IPS-20b (cell line): ENCODE measurements at regions not wholly inside any gene's neighbourhood (a gene's known extent, or its start where the extent isn't known, plus 50 kb on each side); places are given as distances from the start of the nearest gene placed in this dataset.

Experiments
- H3K27ac ChIP-seq: one replicate; pipeline ENCODE4 v1.5.1; 2013; ENCODE audit warnings: low read length
- H3K27me3 ChIP-seq: 2 replicates; pipeline ENCODE4 v1.6.1; 2013; ENCODE audit warnings: mild to moderate bottlenecking, low read length, inconsistent platforms; ENCODE audit not compliant: insufficient read depth
- H3K36me3 ChIP-seq: 2 replicates; pipeline ENCODE4 v1.6.1; 2013; ENCODE audit warnings: low read depth, mild to moderate bottlenecking, inconsistent platforms, low read length, moderate library complexity; ENCODE audit not compliant: insufficient read depth
- H3K4me1 ChIP-seq: 2 replicates; pipeline ENCODE4 v1.6.1; 2013; ENCODE audit warnings: mild to moderate bottlenecking, control low read depth, inconsistent platforms, low read length, moderate library complexity; ENCODE audit not compliant: insufficient read depth
- H3K4me3 ChIP-seq: 2 replicates; pipeline ENCODE4 v1.5.1; 2013; ENCODE audit warnings: mild to moderate bottlenecking, low read length, inconsistent platforms
- H3K9ac ChIP-seq: 2 replicates; pipeline ENCODE4 v1.6.1; 2013; ENCODE audit warnings: low read depth, mild to moderate bottlenecking, inconsistent platforms, low read length, moderate library complexity
- H3K9me3 ChIP-seq: 2 replicates; pipeline ENCODE4 v1.6.1; 2013; ENCODE audit warnings: mild to moderate bottlenecking, low read depth, low read length, inconsistent platforms; ENCODE audit not compliant: insufficient read depth

DNA sequence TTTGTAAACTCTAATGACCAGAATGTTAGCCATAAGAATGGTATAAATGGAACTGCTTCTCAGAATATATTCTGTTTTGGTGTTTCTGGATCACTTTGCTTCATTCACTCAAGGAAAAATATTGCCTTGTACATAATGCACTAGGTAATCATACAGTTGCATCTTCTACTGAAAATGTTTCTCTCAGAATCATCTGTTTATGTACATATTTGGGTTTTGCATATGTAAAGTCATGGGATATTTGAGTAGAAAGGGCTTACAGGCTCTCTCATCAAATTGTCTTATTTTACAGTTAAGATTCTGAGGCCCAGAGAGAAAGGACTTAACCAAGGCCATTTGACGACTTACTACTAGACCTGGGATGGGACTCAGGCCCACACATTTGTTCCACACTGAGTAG is 97.8 kb upstream of the PALM2AKAP2 start:
- Histone ChIP-seq H3K4me1 (peaks cover 16% of the 10 kb centered on the region), H3K9ac (no peak overlapping the region), H3K4me3 (no peak overlapping the region), H3K27me3 (no peaks in the 10 kb centered on the region), H3K9me3 (no peaks in the 10 kb centered on the region), H3K27ac (no peak overlapping the region), H3K36me3 (no peaks in the 10 kb centered on the region)

DNA sequence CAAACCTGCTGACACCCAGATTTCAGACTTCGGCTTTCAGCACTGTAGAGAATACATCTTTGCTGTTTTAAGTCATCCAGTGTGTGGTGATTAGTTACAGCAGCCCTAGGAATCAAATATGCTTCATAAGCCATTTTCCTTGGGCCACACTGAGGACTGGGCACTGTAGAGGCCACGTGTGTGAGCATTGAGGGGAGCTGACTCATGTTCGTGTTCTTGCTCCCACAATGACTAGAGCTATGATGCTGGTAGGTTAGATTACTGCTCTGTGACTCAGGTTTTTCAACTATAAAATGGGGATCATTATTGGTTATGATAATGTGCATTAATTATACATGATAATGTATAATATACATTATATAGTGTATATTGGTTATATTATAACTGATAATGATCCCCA is 96.5 kb upstream of the PALM2AKAP2 start:
- H3K27me3 ChIP-seq, result no peaks in the 10 kb centered on the region
- no peak overlapping the region for H3K9ac ChIP-seq
- H3K9me3 ChIP-seq, result no peaks in the 10 kb centered on the region
- H3K4me1 ChIP-seq, result peaks cover 16% of the 10 kb centered on the region
- H3K36me3 ChIP-seq, result no peaks in the 10 kb centered on the region
- no peak overlapping the region for H3K27ac ChIP-seq
- H3K4me3 ChIP-seq, result no peak overlapping the region

DNA sequence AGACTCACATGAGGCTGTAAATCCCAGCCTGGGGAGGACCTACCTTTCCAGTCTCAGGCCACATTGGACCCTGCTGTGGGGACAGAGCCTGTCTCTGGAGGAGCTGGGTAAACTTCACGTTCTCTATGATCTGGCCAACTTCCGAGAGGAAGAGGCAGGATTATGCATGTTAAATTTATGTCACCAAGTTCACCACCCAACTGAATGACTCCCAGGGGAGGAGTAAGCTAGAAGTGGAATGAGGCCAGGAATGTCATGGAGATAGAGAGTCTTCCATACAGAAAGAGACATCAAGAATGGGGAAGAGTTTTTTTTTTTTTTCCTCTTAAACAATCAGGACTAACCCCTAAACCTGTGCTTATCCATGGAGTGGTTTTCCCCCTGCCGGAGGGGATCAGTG is 90.3 kb upstream of the PALM2AKAP2 start:
- Histone ChIP-seq H3K27me3 (no peaks in the 10 kb centered on the region), H3K9ac (no peak overlapping the region), H3K9me3 (no peaks in the 10 kb centered on the region), H3K4me1 (no peaks in the 10 kb centered on the region), H3K36me3 (no peaks in the 10 kb centered on the region), H3K27ac (no peak overlapping the region), H3K4me3 (no peak overlapping the region)

DNA sequence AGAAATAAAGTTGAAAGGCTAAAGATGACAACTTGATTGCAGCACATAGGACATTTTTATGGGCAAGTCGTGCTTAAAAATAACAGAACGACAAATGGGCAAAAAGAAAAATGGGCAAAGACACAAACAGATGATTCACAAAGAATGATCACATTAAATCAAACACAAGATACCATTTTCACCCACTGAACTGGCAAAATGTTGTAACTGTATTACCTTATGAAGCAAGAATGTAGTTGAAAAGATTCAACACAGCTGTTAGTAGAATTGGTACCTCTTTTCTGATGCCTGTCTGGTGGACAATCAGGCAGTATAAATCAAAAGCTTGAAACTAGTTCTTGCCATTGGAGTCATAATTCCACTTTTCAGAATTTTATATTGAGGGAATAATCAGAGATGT is 81.0 kb upstream of the PALM2AKAP2 start:
- Histone ChIP-seq H3K4me3 (no peak overlapping the region), H3K9me3 (no peaks in the 10 kb centered on the region), H3K27me3 (no peaks in the 10 kb centered on the region), H3K27ac (no peak overlapping the region), H3K36me3 (no peaks in the 10 kb centered on the region), H3K9ac (no peak overlapping the region), H3K4me1 (no peaks in the 10 kb centered on the region)

DNA sequence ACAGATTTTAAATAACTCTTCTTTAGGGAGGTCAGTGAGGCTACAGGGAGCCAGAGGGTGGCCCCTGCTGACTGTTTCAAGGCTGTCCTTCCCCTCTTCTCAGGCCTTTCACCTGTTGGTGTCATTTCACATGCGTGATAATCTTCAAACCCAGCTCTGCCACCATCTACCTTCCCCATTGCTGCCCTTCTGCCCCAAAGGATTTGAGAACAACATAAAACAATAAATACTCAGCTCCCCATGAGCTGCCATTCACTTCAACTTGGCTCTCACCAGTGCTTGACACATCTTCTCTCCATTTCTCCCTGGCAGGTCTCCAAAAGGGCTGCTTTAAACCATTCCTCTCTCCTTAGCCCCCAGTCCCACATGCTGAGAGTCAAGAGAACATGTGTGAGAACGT is 75.5 kb upstream of the PALM2AKAP2 start:
- Histone ChIP-seq H3K4me3 (no peak overlapping the region), H3K36me3 (no peaks in the 10 kb centered on the region), H3K4me1 (no peaks in the 10 kb centered on the region), H3K27me3 (no peaks in the 10 kb centered on the region), H3K27ac (no peak overlapping the region), H3K9ac (no peak overlapping the region), H3K9me3 (no peaks in the 10 kb centered on the region)

DNA sequence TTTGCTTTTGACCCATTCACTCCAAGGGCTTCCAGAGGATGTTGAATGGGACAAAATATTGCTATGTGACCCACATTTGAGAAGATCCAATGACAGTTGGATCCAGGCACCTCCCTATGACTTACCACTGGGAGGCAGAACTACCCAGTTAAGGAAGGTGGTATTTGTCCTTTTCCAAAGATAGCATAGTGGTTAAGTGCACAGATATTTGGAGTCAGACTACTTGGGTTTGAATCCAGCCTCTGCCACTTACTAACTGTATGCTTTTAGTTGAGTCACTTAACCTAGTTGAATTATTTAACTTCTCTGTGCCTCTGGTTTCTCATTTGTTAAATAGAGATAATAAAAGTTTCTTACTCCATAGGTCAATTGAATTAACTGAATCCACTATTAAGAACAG is 74.5 kb upstream of the PALM2AKAP2 start:
- Histone ChIP-seq H3K27me3 (no peaks in the 10 kb centered on the region), H3K9me3 (no peaks in the 10 kb centered on the region), H3K36me3 (no peaks in the 10 kb centered on the region), H3K4me3 (no peak overlapping the region), H3K4me1 (no peaks in the 10 kb centered on the region), H3K27ac (no peak overlapping the region), H3K9ac (no peak overlapping the region)

DNA sequence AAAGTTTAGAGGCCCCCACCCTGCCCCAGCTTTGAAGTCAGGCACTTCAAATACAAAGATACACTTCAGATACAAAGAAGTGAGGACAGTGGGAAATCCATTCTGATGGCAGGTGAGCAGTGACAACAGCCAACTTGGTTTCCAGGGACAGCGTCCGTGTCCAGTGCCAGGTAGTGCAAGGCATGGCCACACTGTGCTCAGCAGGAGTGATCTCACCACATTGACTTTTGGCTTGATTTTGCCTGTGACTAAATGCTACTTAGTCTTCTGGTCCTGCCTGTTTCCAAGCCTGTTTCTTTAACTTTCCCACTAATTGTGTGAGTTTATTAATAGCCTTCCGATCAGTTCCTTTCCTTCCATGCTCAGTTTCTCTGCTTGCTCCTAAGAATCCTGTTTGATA is 72.6 kb upstream of the PALM2AKAP2 start:
- no peak overlapping the region for H3K9ac ChIP-seq

DNA sequence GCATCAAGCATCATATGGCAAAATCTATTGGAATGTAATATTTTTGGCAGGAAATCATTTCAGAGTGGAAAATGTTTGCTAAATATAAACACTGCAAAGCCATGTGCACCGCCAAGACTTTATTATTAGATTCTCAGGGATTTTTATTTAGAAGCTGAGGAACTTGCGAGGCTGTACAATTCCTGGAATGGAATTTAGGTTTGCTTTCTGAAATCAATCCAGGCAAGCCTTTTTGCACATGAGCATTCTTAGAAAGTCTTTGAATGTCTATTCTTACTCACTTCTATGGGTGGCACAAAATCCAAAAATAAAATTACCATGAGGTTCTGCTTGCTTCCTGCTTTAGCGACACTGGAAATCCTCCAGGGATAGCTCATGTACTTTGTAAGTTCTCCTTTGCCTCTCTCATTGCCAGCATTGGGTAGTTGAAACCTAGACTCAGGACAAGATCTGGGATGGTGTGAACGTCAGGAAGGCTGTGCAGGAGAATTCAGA is 71.5 kb upstream of the PALM2AKAP2 start:
- no peak overlapping the region for H3K4me3 ChIP-seq
- no peak overlapping the region for H3K27ac ChIP-seq
- no peaks in the 10 kb centered on the region for H3K27me3 ChIP-seq
- no peaks in the 10 kb centered on the region for H3K4me1 ChIP-seq
- no peak overlapping the region for H3K9ac ChIP-seq
- no peaks in the 10 kb centered on the region for H3K36me3 ChIP-seq
- no peaks in the 10 kb centered on the region for H3K9me3 ChIP-seq

More for the DNA sequence above, 72.6 kb upstream of the PALM2AKAP2 start:
- Histone ChIP-seq H3K4me1 (no peaks in the 10 kb centered on the region), H3K27ac (no peak overlapping the region), H3K36me3 (no peaks in the 10 kb centered on the region), H3K4me3 (no peak overlapping the region), H3K27me3 (no peaks in the 10 kb centered on the region), H3K9me3 (no peaks in the 10 kb centered on the region)

DNA sequence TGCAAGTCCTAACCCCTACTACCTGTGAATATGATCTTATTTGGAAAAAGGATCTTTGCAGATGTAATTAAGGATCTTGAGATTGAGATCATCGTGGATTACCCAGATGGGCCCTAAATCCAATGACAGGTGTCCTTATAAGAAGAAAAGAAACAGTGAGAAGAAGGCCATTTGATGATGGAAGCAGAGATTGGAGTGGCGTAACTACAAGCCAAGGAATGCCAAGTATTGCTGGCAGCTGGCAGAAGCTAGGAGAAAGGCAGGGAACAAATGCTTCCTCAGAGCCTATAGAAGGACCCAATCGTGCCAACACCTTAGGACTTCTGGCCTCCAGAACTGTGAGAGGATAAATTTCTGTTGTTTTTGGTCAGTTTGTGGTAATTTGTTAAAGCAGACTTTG is 70.1 kb upstream of the PALM2AKAP2 start:
- Histone ChIP-seq H3K27me3 (no peaks in the 10 kb centered on the region; the same call in 1 of the 2 replicates), H3K27ac (no peak overlapping the region), H3K4me1 (no peaks in the 10 kb centered on the region), H3K9me3 (no peaks in the 10 kb centered on the region), H3K36me3 (no peaks in the 10 kb centered on the region), H3K4me3 (no peak overlapping the region), H3K9ac (no peak overlapping the region)

DNA sequence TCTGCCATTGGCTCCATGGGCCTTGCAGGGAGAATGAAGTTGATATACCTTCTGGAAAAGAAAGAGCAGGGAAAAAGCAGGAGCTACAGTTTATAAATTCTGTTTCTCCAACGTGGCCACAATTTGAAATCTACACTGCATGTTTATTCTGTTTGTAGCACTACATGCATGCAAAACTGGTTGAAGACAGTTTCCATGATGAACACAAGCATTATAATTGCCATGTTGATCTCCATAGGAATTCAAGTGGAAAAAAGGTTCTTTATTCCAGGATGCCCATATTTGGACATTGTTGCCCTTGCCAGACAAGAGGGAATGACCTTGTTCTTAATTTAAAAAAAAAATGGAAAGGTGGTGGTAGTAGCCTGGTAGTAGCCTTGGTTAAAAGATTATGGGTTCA is 69.2 kb upstream of the PALM2AKAP2 start:
- H3K9ac ChIP-seq, result no peak overlapping the region
- no peaks in the 10 kb centered on the region for H3K36me3 ChIP-seq
- no peaks in the 10 kb centered on the region for H3K9me3 ChIP-seq
- no peak overlapping the region for H3K4me3 ChIP-seq
- no peak overlapping the region for H3K27ac ChIP-seq
- no peaks in the 10 kb centered on the region; the same call in 1 of the 2 replicates for H3K27me3 ChIP-seq
- no peaks in the 10 kb centered on the region for H3K4me1 ChIP-seq

DNA sequence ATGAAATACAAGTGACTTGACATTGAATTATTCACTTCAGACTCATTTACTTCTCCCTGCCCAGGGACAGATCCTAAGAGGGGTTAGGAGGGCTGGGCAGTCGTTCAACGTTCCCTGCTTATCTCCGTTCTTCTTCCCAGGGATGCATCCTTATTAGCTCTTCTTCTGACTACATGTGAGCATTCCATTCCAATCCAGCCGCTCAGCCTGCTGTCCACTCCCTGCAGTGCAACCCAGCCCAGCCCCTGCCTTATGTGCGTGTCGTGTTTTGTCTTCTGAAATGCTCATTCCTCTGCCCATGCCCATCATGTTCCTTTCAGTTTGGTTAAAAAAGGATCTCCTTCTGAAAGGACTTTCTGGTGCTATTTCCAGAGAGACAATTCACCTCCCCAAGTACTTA is 64.7 kb upstream of the PALM2AKAP2 start:
- Histone ChIP-seq H3K9me3 (no peaks in the 10 kb centered on the region), H3K27ac (no peak overlapping the region), H3K4me3 (no peak overlapping the region), H3K36me3 (no peaks in the 10 kb centered on the region), H3K27me3 (no peaks in the 10 kb centered on the region; the same call in 1 of the 2 replicates), H3K4me1 (no peaks in the 10 kb centered on the region), H3K9ac (no peak overlapping the region)

DNA sequence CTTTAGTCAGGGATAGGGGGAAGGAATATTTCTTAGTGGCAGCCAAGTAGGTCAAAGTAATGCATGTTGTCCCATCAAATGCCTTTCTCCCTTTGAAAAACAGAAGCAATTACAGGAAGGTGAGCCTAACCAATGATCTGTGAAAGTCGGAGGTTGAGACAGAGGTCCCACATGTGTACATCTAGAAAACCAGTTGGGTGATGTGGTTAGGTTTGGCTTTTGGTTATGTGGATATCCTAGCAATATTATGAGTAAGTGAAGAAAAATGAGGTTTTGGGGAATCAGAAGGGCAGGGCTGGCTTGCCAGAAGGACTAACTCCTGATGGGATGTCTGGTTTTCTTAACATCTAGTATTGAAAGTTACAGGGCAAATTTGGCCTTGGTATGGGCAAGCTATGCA is 63.4 kb upstream of the PALM2AKAP2 start:
- H3K27ac ChIP-seq, result no peak overlapping the region
- H3K36me3 ChIP-seq, result no peaks in the 10 kb centered on the region
- no peak overlapping the region for H3K9ac ChIP-seq
- no peak overlapping the region for H3K4me3 ChIP-seq
- no peaks in the 10 kb centered on the region for H3K4me1 ChIP-seq
- H3K27me3 ChIP-seq, result no peaks in the 10 kb centered on the region; the same call in 1 of the 2 replicates
- no peaks in the 10 kb centered on the region for H3K9me3 ChIP-seq

DNA sequence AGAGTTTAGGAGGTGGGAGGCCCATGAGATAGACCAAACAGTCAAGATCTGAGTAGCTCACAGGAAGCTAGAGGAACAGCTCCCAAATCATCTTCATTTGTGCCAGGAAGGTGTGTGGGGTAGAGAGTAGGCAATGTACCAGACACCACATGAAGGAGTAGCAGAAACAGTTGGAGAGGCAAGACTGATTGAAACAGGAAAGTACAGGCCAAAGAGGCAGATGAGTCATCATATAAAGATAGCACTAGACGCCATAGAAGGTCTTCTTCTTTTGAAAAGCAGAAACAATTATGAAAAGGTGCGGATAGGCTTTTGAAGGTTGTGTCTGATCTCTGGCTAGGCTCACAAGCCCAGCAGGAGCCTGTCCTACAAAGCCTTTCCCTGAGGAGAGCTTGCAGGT is 62.7 kb upstream of the PALM2AKAP2 start:
- Histone ChIP-seq H3K27ac (no peak overlapping the region), H3K27me3 (no peaks in the 10 kb centered on the region; the same call in 1 of the 2 replicates), H3K4me1 (no peaks in the 10 kb centered on the region), H3K4me3 (no peak overlapping the region), H3K9me3 (no peaks in the 10 kb centered on the region), H3K9ac (no peak overlapping the region), H3K36me3 (no peaks in the 10 kb centered on the region)
